GM19043 (cell line): ENCODE measurements at regions not wholly inside any gene's neighbourhood (a gene's known extent, or its start where the extent isn't known, plus 50 kb on each side); places are given as distances from the start of the nearest gene placed in this dataset.

ENCODE experiments used
- ATAC-seq: cut with Tn5 transposase; IDR thresholded peaks from one replicate; pipeline ENCODE4 v1.9.1; 2021; ENCODE audit warnings: low read depth; ENCODE audit not compliant: unreplicated experiment

- ATAC-seq, result no peak
Observed at GRCh38 chr11:42161886-42162285, 702.4 kb upstream of the LRRC4C start.

GRCh38 chr11:42169191-42169590 is 709.7 kb upstream of the LRRC4C start:
- ATAC-seq, result no peak

DNA sequence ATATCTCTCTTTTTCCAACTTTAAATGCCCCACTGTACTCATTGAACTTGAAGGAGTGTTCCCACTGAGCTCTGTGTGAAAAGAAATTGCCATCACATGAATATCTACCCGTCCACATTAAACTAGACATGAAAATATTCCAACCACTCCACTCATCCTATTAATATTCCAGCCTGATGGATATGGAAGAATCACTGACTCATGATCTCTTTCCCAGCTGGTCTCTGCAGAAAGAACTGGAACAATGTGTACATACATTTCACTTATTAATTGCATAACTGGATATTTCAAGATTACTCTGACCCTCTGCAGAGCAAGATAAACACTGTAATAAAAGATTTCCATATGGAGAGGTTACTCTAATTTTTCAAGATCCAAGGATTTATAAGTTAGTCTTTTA is 711.1 kb upstream of the LRRC4C start:
- no peak for ATAC-seq

- no peak for ATAC-seq
Observed at GRCh38 chr11:42171046-42171445, 711.6 kb upstream of the LRRC4C start.

GRCh38 chr11:42172441-42172840 is 713.0 kb upstream of the LRRC4C start:
- no peak for ATAC-seq

- ATAC-seq, result no peak
Observed at GRCh38 chr11:42175203-42175602, 715.8 kb upstream of the LRRC4C start.

- no peak for ATAC-seq
Observed at GRCh38 chr11:42179216-42179615, 719.8 kb upstream of the LRRC4C start.

DNA sequence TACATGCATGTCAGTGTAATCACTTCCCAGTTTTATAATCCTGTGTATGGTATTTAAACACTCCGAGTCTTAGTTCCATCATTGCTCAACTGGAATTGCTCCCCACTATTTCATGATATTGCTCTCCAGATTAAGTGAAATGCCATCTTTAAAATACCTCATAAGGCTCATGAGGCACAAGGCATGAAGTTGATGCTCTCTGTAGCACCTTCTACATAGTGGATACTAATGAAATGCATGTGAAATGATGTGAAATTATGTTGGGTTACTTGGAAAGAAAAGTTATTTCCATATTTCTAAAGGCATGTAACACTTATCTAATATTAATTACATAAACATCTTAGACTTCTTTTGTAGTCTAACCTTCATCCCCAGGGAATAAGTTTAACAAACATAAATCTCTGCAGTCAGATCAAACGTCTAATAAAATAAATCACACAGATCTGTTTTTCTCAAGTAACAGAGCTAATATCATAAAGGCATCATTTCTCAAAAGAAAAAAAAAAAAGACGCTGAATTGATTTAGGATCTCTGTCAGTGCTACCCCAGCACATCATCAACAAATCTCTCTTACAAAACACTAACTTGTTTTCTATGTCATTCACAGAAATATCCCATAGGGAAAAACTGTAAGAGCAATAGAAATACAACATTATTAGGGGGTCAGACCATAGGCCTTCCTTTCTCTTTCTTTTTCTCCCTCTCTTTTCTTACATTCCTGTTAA is 736.0 kb upstream of the LRRC4C start:
- no peak for ATAC-seq

GRCh38 chr11:42200311-42200710 is 740.9 kb upstream of the LRRC4C start:
- ATAC-seq, result no peak

- no peak for ATAC-seq
Observed at GRCh38 chr11:42201603-42202148, 742.2 kb upstream of the LRRC4C start.

- no peak for ATAC-seq
Observed at GRCh38 chr11:42205518-42205917, 746.1 kb upstream of the LRRC4C start.

GRCh38 chr11:42225664-42226063 is 766.2 kb upstream of the LRRC4C start:
- no peak for ATAC-seq

- no peak for ATAC-seq
Observed at GRCh38 chr11:42232673-42233072, 773.2 kb upstream of the LRRC4C start.

DNA sequence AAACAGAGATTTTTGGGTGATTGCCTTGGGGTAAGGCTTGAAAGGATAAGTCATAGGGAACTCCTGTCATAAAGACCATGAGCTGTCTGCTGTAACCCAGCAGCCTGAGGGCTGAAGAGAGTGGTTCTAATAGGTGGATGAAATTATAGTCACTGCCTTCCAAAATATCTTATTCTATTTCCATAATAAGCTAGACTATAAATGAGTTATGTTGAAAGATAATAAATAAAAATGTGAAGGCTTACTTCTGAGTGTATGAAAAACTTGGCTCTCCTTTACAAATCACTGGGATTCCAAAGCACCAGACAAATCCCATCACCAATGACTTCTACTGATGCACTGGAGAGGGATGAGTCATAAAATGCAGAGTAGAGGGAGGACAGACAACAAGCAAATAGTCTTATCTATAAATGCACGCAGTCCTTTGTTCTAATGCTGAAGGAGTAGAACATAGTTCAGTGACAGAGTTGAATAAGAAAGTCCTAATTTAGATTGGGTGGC is 775.0 kb upstream of the LRRC4C start:
- no peak for ATAC-seq

DNA sequence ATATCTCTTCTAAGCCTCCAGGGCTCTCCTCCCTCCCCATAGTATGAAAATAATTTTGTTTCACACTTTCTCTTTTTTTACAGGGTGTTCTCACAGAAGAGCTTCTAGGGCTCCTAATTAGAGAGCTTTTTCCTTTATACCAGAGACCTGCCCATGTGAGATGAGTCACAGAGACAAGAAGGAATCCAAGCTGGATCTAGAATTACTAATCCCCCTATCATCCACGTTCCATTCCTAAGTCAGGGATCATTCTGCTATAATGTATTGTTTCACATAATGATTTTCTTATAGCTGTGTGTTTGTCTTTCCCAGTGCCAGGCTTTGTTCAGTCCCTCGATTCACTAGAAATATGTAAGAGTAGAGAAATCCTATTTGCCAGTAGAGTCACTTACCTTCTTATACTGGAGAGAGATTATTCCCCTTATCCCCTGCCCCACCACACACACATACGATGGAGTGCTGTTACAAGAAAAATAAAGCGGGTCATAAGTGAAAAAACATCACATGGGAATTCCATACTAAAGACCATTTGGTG is 778.3 kb upstream of the LRRC4C start:
- no peak for ATAC-seq

DNA sequence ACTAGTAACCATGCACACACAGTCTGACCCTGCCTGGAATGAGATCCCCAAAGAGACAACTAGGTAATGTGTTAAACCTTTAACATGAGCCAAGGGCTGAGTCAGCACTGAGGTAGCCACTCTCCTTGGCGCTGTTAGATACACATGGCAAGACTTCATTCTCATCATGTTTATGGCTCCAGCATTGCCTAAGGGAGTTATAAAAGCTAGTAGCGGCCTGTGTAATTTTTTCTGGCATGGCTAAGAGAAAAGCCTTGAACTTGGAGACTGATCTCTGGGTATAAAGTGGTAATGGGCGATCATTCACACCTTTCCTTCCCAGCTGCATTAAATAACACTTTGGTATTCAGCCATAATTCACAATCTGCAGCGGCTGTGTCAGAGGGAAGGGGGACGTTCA is 779.7 kb upstream of the LRRC4C start:
- no peak for ATAC-seq

- no peak for ATAC-seq
Observed at GRCh38 chr11:42243385-42243784, 783.9 kb upstream of the LRRC4C start.

DNA sequence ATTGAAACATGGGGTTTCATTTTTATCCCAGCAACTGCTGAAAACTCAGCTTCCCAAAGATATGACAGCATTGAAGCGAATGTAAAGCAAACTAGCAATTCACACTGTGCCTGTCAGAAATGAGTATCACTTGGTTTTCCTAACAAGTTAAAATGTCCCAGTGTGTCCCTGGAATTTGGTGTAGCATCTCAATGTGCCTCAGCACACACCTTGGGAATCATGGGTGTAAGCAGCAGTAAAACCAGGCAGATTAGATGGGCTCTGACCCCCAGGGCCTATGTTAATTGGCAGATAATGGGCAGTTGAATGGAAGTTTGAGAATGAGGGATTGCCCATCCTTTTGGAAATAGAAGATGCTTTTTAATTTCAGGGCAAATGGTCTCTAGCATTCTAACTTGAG is 784.9 kb upstream of the LRRC4C start:
- no peak for ATAC-seq

- no peak for ATAC-seq
Observed at GRCh38 chr11:42249401-42249800, 789.9 kb upstream of the LRRC4C start.

GRCh38 chr11:42249956-42250355 is 790.5 kb upstream of the LRRC4C start:
- no peak for ATAC-seq

GRCh38 chr11:42251984-42252383 is 792.5 kb upstream of the LRRC4C start:
- ATAC-seq, result no peak

DNA sequence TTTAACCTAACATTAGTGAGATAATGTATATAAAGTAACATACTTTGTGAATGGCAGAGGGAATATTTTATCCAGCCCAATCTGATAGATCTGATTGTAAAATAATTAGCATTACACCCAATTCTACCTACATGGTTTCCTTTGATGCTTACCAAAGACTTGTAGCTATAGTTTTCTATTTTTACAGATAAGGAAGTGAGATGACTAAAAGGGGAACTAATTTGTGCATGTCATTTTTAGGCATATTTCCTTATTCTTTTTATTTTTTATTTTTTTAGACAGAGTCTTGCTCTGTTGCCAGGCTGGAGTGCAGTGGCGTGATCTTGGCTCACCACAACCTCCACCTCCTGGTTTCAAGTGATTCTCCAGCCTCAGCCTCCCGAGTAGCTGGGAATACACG is 793.7 kb upstream of the LRRC4C start:
- ATAC-seq, result no peak
